GM12878 (cell line): ENCODE measurements at regions not wholly inside any gene's neighbourhood (a gene's known extent, or its start where the extent isn't known, plus 50 kb on each side); places are given as distances from the start of the nearest gene placed in this dataset.

Experiments
- ATAC-seq: fragments of 200-7000 bp; cut with Tn5 transposase; 3 replicates; pipeline ENCODE4 v1.9.1; 2020; ENCODE audit warnings: mild to moderate bottlenecking, moderate library complexity
- BruUV-seq: library from RNA; stranded (reverse); fragments of 400-500 nt; replicated peaks from 2 replicates; lab custom pipeline; 2021; lab: Mats Ljungman, UMichigan
- CTCF ChIA-PET: fragments of 300-600 bp; sonication (Branson Sonifier 250); formaldehyde crosslinking; extraction: SDS; loops from one replicate; lab custom pipeline; 2021; ENCODE audit warnings: inconsistent platforms; lab: Yijun Ruan, JAX
- POLR2A ChIA-PET: fragments of 350-600 bp; formaldehyde crosslinking; extraction: SDS; loops from one replicate; lab custom pipeline; 2021; ENCODE audit warnings: inconsistent platforms; lab: Charles Lee
- RAD21 ChIA-PET: fragments of 300-600 bp; sonication (Branson Sonifier 250); formaldehyde crosslinking; loops from one replicate; lab custom pipeline; 2023; ENCODE audit warnings: antibody characterized with exemption; ENCODE audit not compliant: unreplicated experiment; lab: Charles Lee
- SMC1A ChIA-PET: fragments of 300-600 bp; sonication (Branson Sonifier 250); formaldehyde crosslinking; loops from one replicate; lab custom pipeline; 2023; ENCODE audit not compliant: unreplicated experiment, uncharacterized antibody; lab: Charles Lee
- DNase-seq: peaks from one replicate; pipeline ENCODE4 v3.0.0-alpha.2; 2011; ENCODE audit warnings: low read depth, low spot score
- FAIRE-seq: peaks from 3 replicates; lab custom pipeline; 2011; peaks lifted over from hg19 to GRCh38; lab: Jason Lieb, UNC
- H2AFZ ChIP-seq: 2 replicates; pipeline ENCODE4 v1.6.0; 2011; ENCODE audit warnings: low read depth, low read length, control low read depth; ENCODE audit not compliant: control insufficient read depth
- H3K27ac ChIP-seq: 2 replicates; pipeline ENCODE4 v1.5.1; 2011; ENCODE audit warnings: control low read depth; ENCODE audit not compliant: control insufficient read depth, insufficient read depth
- H3K27me3 ChIP-seq, 2 experiments: replicated peaks in 1 of 2; 2 replicates each; pipeline versions ENCODE4 v1.6.0 to v1.6.1; 2011; ENCODE audit warnings: low read length in 1 of 2; ENCODE audit not compliant: control insufficient read depth in 2 of 2, insufficient read depth in 2 of 2
- H3K36me3 ChIP-seq, 2 experiments: 2 replicates each; pipeline ENCODE4 v1.5.1; 2011; ENCODE audit warnings: low read length in 1 of 2; ENCODE audit not compliant: control insufficient read depth in 2 of 2, insufficient read depth in 2 of 2
- H3K4me1 ChIP-seq: 2 replicates; pipeline ENCODE4 v1.6.1; 2011; ENCODE audit warnings: mild to moderate bottlenecking, low read length, moderate library complexity, mixed read lengths; ENCODE audit not compliant: control insufficient read depth, insufficient read depth
- H3K4me2 ChIP-seq: 2 replicates; pipeline ENCODE4 v1.6.0; 2011; ENCODE audit warnings: control low read depth; ENCODE audit not compliant: control insufficient read depth, insufficient read depth
- H3K4me3 ChIP-seq: fragments of 200-600 bp; sonication (generic); 2 replicates; pipeline ENCODE4 v1.5.1; 2016
- H3K79me2 ChIP-seq: 2 replicates; pipeline ENCODE4 v1.6.0; 2011; ENCODE audit warnings: low read length; ENCODE audit not compliant: control insufficient read depth, insufficient read depth
- H3K9ac ChIP-seq: 2 replicates; pipeline ENCODE4 v1.8.0; 2011; ENCODE audit warnings: low read length, control low read depth, mixed read lengths; ENCODE audit not compliant: control insufficient read depth, insufficient read depth
- H3K9me3 ChIP-seq: replicated peaks from 3 replicates; pipeline ENCODE4 v1.5.1; 2011; ENCODE audit warnings: mild to moderate bottlenecking, low read length; ENCODE audit not compliant: control insufficient read depth, insufficient read depth
- H4K20me1 ChIP-seq: 2 replicates; pipeline ENCODE4 v1.6.0; 2011; ENCODE audit not compliant: control insufficient read depth, insufficient read depth
- CHD4 ChIP-seq: fragments of 200-600 bp; sonication (generic); IDR thresholded peaks from 2 replicates; pipeline ENCODE4 v1.6.1; 2016; ENCODE audit warnings: mild to moderate bottlenecking
- KAT2A ChIP-seq: conservative IDR thresholded peaks from 2 replicates; pipeline ENCODE4 v1.6.1; 2011; ENCODE audit warnings: low read depth, low read length; ENCODE audit not compliant: control insufficient read depth
- KDM1A ChIP-seq: fragments of 200-600 bp; sonication (generic); IDR thresholded peaks from 2 replicates; pipeline ENCODE4 v1.6.1; 2016; ENCODE audit warnings: borderline replicate concordance
- POLR2A ChIP-seq: IDR thresholded peaks from 2 replicates; pipeline ENCODE4 v1.6.1; 2011; ENCODE audit warnings: low read depth, mild to moderate bottlenecking, low read length
- RAD51 ChIP-seq: fragments of 450-650 bp; IDR thresholded peaks from 2 replicates; pipeline ENCODE4 v1.6.1; 2016; ENCODE audit warnings: moderate library complexity, mild to moderate bottlenecking, inconsistent platforms
- TAF1 ChIP-seq: IDR thresholded peaks from 2 replicates; pipeline ENCODE4 v1.6.1; 2011; ENCODE audit warnings: mild to moderate bottlenecking, low read depth, low read length, borderline replicate concordance
- WGBS: methylation state at CpG from one replicate; pipeline ENCODE4 v1.1.6; 2016; ENCODE audit warnings: low lambda C conversion rate; ENCODE audit not compliant: insufficient replicate concordance, insufficient coverage; ENCODE audit errors: missing lambda C conversion rate; 5-methylcytosine and 5-hydroxymethylcytosine counted together
- in situ Hi-C: fragments of 300-500 bp; cut with MboI; formaldehyde crosslinking; loops from 9 replicates; pipeline ENCODE4 v1.14.3; 2018; ENCODE audit warnings: mixed read lengths
- intact Hi-C: fragments of 100-400 bp; cut with micrococcal nuclease; formaldehyde crosslinking; loops from one replicate; pipeline ENCODE4 v1.14.2; 2022; ENCODE audit not compliant: unreplicated experiment
- TF ChIP-seq, protein P1 (sequence below): fragments of 450-650 bp; formaldehyde crosslinking; IDR thresholded peaks from 2 replicates; pipeline ENCODE4 v1.4.0; 2022; ENCODE audit warnings: mild to moderate bottlenecking, moderate library complexity
- TF ChIP-seq, protein P2 (sequence below): fragments of 450-650 bp; IDR thresholded peaks from 2 replicates; pipeline ENCODE4 v1.6.1; 2017; ENCODE audit warnings: mild to moderate bottlenecking, moderate library complexity
- TF ChIP-seq, protein P3 (sequence below): fragments of 450-650 bp; IDR thresholded peaks from 2 replicates; pipeline ENCODE4 v1.6.1; 2016; ENCODE audit warnings: mild to moderate bottlenecking, moderate library complexity, borderline replicate concordance
- TF ChIP-seq, protein P4 (sequence below): fragments of 450-650 bp; IDR thresholded peaks from 2 replicates; pipeline ENCODE4 v1.6.1; 2017; ENCODE audit warnings: borderline replicate concordance

DNA sequence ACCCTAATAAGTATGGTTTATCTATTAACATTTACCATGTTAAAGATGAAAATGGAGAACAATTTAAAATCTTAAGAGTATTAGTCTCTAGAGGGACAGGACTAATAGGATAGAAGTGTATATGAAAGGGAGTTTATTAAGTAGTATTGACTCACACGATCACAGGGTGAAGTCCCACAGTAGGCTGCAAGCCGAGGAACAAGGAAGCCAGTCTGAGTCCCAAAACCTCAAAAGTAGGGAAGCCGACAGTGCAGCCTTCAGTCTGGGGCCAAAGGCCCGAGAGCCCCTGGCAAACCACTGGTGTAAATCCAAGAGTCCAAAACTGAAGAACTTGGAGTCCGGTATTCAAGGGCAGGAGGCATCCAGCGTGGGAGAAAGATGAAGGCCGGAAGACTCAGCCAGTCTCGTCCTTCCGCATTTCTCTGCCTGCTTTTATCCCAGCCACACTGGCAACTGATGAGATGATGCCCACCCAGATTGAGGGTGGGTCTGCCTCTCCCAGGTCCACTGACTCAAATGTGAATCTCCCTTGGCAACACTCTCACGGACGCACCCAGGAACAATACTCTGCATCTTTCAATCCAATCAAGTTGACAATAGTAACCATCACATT, 140.8 kb upstream of the FAM20C start (continued):
- TF ChIP-seq, protein P1, sequence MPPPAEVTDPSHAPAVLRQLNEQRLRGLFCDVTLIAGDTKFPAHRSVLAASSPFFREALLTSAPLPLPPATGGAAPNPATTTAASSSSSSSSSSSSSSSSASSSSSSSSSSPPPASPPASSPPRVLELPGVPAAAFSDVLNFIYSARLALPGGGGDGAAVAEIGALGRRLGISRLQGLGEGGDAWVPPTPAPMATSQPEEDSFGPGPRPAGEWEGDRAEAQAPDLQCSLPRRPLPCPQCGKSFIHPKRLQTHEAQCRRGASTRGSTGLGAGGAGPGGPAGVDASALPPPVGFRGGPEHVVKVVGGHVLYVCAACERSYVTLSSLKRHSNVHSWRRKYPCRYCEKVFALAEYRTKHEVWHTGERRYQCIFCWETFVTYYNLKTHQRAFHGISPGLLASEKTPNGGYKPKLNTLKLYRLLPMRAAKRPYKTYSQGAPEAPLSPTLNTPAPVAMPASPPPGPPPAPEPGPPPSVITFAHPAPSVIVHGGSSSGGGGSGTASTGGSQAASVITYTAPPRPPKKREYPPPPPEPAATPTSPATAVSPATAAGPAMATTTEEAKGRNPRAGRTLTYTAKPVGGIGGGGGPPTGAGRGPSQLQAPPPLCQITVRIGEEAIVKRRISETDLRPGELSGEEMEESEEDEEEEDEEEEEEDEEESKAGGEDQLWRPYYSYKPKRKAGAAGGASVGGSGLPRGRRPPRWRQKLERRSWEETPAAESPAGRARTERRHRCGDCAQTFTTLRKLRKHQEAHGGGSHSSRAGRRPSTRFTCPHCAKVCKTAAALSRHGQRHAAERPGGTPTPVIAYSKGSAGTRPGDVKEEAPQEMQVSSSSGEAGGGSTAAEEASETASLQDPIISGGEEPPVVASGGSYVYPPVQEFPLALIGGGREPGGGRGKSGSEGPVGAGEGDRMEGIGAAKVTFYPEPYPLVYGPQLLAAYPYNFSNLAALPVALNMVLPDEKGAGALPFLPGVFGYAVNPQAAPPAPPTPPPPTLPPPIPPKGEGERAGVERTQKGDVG (CRISPR knock-in tag) = no peak
- TF ChIP-seq CHD4 = no peak
- TF ChIP-seq, protein P2, sequence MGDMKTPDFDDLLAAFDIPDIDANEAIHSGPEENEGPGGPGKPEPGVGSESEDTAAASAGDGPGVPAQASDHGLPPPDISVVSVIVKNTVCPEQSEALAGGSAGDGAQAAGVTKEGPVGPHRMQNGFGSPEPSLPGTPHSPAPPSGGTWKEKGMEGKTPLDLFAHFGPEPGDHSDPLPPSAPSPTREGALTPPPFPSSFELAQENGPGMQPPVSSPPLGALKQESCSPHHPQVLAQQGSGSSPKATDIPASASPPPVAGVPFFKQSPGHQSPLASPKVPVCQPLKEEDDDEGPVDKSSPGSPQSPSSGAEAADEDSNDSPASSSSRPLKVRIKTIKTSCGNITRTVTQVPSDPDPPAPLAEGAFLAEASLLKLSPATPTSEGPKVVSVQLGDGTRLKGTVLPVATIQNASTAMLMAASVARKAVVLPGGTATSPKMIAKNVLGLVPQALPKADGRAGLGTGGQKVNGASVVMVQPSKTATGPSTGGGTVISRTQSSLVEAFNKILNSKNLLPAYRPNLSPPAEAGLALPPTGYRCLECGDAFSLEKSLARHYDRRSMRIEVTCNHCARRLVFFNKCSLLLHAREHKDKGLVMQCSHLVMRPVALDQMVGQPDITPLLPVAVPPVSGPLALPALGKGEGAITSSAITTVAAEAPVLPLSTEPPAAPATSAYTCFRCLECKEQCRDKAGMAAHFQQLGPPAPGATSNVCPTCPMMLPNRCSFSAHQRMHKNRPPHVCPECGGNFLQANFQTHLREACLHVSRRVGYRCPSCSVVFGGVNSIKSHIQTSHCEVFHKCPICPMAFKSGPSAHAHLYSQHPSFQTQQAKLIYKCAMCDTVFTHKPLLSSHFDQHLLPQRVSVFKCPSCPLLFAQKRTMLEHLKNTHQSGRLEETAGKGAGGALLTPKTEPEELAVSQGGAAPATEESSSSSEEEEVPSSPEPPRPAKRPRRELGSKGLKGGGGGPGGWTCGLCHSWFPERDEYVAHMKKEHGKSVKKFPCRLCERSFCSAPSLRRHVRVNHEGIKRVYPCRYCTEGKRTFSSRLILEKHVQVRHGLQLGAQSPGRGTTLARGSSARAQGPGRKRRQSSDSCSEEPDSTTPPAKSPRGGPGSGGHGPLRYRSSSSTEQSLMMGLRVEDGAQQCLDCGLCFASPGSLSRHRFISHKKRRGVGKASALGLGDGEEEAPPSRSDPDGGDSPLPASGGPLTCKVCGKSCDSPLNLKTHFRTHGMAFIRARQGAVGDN = no peak

DNA sequence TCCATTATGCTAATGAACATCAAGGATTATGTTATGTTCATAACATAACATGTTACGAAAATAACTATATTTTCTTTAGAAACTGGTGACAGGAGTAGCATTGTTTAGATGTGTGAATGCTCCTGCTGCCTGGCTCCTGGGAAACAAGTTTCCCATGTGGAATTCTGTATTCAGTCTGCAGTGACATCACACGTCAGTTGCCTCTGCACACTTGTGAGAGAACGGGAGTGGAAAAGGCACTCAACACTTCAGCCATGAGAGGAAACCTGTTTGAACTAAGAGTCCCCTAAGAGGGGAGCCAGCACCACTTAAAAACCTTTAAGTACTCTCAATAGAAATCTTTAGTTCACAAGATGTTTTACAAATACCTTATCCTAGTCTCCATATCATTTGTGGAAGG, 140.3 kb upstream of the FAM20C start:
- H3K36me3 ChIP-seq = no peaks in the 10 kb centered on the region
- intact Hi-C loops (no loop called here), in situ Hi-C loops (no loop called here)
- H3K4me2 ChIP-seq = no peak overlapping the region
- no peaks in the 10 kb centered on the region for H3K79me2 ChIP-seq
- ChIA-PET SMC1A (no interaction called here), CTCF (no interaction called here), POLR2A (no interaction called here), RAD21 (no interaction called here)
- no peak overlapping the region for H3K9ac ChIP-seq
- no peaks in the 10 kb centered on the region for H3K27me3 ChIP-seq
- no peaks in the 10 kb centered on the region for H4K20me1 ChIP-seq
- ATAC-seq = no peak
- DNase-seq = no peak
- FAIRE-seq = no peak
- BruUV-seq = no TSS peak
- H3K9me3 ChIP-seq = no peaks in the 10 kb centered on the region
- H3K4me1 ChIP-seq = no peaks in the 10 kb centered on the region
- no peak overlapping the region for H3K4me3 ChIP-seq
- WGBS = 2% methylated on average over 3 of the region's 3 CpGs
- H3K27ac ChIP-seq = no peak overlapping the region
- H2AFZ ChIP-seq = no peak overlapping the region
- TF ChIP-seq TAF1 = no peak
- TF ChIP-seq, protein P3, sequence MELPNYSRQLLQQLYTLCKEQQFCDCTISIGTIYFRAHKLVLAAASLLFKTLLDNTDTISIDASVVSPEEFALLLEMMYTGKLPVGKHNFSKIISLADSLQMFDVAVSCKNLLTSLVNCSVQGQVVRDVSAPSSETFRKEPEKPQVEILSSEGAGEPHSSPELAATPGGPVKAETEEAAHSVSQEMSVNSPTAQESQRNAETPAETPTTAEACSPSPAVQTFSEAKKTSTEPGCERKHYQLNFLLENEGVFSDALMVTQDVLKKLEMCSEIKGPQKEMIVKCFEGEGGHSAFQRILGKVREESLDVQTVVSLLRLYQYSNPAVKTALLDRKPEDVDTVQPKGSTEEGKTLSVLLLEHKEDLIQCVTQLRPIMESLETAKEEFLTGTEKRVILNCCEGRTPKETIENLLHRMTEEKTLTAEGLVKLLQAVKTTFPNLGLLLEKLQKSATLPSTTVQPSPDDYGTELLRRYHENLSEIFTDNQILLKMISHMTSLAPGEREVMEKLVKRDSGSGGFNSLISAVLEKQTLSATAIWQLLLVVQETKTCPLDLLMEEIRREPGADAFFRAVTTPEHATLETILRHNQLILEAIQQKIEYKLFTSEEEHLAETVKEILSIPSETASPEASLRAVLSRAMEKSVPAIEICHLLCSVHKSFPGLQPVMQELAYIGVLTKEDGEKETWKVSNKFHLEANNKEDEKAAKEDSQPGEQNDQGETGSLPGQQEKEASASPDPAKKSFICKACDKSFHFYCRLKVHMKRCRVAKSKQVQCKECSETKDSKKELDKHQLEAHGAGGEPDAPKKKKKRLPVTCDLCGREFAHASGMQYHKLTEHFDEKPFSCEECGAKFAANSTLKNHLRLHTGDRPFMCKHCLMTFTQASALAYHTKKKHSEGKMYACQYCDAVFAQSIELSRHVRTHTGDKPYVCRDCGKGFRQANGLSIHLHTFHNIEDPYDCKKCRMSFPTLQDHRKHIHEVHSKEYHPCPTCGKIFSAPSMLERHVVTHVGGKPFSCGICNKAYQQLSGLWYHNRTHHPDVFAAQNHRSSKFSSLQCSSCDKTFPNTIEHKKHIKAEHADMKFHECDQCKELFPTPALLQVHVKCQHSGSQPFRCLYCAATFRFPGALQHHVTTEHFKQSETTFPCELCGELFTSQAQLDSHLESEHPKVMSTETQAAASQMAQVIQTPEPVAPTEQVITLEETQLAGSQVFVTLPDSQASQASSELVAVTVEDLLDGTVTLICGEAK = no peak
- TF ChIP-seq KDM1A = no peak
- TF ChIP-seq, protein P4, sequence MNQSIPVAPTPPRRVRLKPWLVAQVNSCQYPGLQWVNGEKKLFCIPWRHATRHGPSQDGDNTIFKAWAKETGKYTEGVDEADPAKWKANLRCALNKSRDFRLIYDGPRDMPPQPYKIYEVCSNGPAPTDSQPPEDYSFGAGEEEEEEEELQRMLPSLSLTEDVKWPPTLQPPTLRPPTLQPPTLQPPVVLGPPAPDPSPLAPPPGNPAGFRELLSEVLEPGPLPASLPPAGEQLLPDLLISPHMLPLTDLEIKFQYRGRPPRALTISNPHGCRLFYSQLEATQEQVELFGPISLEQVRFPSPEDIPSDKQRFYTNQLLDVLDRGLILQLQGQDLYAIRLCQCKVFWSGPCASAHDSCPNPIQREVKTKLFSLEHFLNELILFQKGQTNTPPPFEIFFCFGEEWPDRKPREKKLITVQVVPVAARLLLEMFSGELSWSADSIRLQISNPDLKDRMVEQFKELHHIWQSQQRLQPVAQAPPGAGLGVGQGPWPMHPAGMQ = no peak
- no peak for TF ChIP-seq RAD51
- no peak for TF ChIP-seq POLR2A
- no peak for TF ChIP-seq KAT2A
